Embryonic facial prominence (tissue), 1 donor: ENCODE measurements at regions not wholly inside any gene's neighbourhood (a gene's known extent, or its start where the extent isn't known, plus 50 kb on each side); places are given as distances from the start of the nearest gene placed in this dataset.
"Not testable (repeated sequence)": the region's sequence is repeated elsewhere in the genome, so short reads cannot be mapped to it uniquely, and the experiment has no call there.

Experiments used
- DNase-seq: peaks from one replicate; pipeline ENCODE4 v3.0.0-alpha.2; 2016; ENCODE audit errors: extremely low spot score

DNA sequence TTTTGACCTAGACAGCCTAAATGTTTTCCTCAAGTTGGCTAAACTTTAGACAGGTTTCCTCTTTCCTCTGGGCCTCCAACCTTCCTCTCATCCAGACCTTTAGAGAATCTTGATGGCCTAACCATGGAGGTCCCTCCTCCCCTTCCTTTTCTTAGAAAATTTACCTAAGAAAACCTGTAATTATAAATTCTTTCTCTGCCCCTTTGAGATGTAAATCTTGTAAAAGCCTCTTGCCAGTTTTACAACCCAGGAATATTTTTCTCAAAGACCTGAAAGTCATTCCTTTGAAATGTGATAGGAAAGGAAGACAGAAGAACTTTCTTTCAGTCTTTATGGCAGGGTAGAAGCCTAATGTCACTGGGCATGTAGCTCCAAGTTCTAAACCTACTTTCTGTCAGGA lies 1752.6 kb upstream of the C9orf72 start:
- no peak for DNase-seq

- no peak for DNase-seq
These were observed 1759.5 kb upstream of the C9orf72 start for GRCh38 chr9:29332789-29333188.

DNA sequence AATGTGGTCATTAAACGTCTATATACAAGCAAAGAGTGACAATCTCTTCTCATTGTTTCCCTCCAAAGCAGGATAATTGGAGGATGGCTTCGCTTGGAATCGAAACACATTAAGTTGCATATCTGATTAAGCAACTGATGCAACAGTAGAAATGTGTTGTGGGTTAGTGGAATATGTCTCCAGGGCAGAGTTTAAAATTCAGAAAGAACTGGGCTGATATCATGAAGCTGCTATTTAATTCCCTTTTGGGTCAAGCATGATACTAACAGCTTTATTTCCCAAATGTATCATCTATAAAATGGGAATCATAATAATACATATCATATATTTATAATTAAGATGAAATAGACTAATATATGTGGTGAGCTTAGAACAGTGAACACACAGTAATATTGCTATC lies 1763.0 kb upstream of the C9orf72 start:
- DNase-seq = no peak

DNA sequence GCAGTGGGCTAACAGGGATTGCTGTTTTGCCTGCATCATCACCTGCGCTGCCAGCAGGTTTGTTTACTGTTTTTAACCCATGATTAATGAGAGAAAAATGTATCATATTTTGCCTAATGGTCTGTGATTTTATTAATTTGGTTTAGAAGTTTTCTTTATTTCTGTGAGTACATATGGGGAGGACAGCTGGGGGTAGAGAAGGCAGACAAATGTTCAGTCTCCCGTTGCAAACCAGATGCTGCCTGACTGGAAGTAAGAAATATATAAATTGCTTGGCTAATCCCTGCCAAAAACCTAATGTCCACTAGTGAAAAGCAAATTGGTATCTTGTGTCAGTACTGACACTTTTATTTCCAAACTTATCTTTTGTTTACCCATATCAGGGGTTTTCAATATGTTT lies 1766.1 kb upstream of the C9orf72 start:
- DNase-seq = no peak

DNA sequence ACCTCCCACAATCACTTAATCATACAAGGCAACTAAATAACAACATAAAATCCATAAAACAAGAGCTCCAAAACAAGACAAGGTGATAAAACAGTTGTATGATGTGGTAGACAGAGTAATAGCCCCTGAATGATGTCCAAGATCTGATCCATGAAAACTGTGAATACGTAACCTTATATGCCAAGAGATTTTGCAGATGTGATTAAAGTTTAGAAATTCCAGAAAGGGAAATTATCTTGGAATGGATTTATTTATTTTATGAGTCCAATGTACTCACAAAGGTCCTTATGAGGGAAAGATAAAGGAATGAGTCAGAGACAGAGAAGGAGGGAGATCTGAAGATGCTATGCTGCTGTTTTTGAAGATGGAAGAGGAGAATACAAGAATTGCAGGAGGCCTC lies 1775.7 kb upstream of the C9orf72 start:
- DNase-seq = no peak

GRCh38 chr9:29389421-29389820 lies 1816.1 kb upstream of the C9orf72 start:
- no peak for DNase-seq

DNA sequence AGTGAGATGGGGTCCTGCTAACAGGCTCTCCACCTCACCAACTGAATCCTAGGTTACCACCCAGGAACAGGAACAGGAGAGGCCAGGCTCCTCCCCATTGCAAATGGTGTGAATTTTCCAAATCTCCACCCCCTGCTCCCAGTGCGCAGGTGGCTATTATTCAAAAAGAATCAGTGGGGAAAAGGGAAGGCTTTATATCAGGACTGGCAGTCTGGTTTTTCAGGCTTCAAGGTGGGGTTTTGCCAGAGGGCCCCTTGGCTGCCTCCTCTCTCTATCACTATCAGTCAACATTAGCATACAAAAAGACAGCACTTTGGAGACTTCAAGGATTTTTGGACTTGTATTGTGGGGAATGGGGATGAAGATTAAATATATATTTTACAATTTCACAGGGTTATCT lies 1817.6 kb upstream of the C9orf72 start:
- DNase-seq = no peak

DNA sequence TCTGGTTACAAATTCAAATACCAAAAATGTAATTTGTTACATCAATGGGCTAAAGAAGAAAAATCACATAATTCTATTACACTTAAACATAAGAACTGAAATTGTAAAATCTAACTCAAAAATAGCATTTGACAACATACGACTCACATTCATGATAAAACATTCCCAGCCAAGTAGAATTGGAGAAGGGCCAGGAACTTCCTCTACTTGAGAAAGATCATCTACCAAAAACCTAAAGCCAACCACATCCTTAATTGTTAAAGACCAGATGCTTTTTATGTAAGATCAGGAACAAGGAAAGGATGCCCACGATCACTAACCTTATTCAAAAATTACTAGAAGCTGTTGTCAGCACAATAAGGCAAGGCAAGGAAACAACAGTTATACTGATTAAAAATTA lies 1819.8 kb upstream of the C9orf72 start:
- no peak for DNase-seq

DNA sequence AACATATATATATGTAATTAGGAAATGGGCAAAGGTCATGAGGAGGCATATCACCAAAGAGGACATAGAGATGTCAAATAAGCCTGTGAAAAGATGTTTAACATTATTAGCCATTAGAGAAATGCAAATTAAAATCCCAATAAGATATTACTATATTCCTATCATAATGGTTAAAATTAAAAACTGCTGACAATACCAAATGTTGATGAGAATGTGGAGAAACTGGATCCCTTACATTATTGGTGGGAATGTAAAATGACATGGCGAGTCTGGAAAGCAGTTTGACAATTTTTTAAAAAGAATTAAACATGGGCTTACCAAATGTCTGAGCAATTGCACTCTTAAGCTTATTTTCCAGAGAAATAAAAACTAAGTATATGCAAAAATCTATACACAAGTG lies 1821.6 kb upstream of the C9orf72 start:
- no peak for DNase-seq

DNA sequence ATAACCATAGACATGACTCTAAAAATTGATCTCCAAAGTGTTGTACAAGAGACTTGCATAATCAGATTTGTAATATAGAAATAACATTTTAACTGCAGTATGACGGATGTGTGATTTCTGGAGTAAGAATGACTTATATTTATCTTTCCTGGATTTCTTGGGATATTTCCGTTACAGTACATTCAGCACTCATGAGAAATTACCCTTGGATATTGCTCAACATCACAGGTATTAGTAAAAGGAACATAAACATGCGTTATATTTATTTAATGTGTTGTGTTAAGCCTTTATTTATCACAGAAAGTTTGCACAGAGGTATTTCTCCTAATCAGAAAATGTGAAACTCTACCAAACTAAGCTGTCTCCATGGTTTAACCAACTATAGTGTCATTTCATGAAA lies 1823.9 kb upstream of the C9orf72 start:
- DNase-seq = no peak

GRCh38 chr9:29416204-29416603 lies 1842.9 kb upstream of the C9orf72 start:
- no peak for DNase-seq

DNA sequence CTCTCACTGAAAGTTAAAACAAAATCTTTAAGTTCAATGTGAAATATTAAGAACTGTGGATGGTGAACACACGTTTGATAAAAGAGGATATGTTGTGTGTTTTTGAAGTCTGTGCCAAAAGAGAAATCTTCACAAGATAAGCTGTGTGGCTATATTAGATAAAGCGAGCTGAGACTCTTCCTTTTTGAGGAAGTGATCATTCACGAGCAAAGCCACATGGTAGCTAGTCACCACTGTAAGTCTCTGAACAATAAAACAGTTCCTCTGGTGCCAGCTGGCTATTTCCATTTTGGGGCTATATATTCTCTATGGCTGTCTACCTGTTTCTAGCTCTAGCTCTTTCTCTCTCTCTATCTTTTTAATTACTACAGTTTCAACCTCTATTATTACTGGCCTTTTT lies 1849.2 kb upstream of the C9orf72 start:
- no peak for DNase-seq

DNA sequence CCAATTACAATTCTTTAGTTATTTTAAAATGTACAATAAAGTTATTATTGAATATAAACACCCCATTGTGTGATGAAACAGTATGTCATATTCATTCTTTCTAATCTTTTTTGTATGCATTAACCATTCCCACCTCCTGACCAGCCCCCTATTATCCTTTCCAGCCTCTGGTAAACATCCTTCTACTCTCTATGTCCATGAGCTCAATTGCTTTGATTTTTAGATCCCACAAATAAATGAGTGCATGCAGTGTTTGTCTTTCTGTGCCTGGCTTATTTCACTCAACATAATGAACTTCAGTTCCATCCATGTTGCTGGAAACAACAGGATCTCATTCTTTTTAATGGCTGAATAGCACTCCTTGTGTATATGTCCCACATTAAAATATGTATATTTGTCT lies 1858.9 kb upstream of the C9orf72 start:
- no peak for DNase-seq

GRCh38 chr9:29432656-29433055 lies 1859.4 kb upstream of the C9orf72 start:
- DNase-seq = not testable (repeated sequence)

- no peak for DNase-seq
These were observed 1862.1 kb upstream of the C9orf72 start for GRCh38 chr9:29435368-29435767.

DNA sequence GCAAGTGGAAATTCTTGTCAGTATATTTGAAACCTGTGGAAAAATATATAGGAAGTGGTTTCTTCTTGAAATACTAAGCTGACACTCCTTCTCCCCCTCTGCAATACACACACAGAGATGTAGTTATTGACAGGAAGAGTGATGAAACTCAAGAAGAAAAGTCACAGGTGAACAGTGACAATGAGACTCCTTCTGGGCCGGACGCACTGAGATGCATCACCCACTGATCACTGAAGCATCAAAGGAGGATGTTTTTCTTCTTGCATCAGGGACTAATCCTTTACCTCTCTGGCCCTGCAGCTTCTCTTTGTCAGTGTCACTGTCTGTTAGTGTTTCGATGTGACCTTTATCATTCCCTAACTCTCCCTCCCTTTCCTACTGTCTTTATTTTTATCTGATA lies 1864.2 kb upstream of the C9orf72 start:
- DNase-seq = no peak

GRCh38 chr9:29439961-29440360 lies 1866.7 kb upstream of the C9orf72 start:
- DNase-seq = no peak

DNA sequence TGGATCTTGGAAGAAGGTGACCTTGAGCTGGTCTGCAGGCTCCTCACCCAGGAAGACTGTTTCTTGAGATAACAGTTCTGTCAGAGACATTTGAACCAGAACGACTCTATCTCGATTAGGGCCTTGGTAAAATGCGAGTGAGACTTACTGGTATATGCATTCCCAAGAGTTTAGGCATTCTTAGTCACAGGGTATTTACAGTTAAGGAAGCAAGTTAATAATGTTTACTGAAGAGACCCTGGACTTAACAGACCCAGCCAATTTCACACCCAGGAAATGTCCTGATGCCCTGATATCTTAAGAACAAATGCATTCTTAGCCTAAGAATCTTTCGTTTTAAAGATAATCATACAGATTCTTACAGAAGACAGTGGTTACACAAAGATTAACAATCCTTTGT lies 1867.2 kb upstream of the C9orf72 start:
- DNase-seq = no peak

- no peak for DNase-seq
These were observed 1872.5 kb upstream of the C9orf72 start for GRCh38 chr9:29445751-29446150.

GRCh38 chr9:29449306-29449705 lies 1876.0 kb upstream of the C9orf72 start:
- DNase-seq = no peak

GRCh38 chr9:29450343-29450875 lies 1877.1 kb upstream of the C9orf72 start:
- DNase-seq = not testable (repeated sequence)

GRCh38 chr9:29456940-29457339 lies 1883.7 kb upstream of the C9orf72 start:
- no peak for DNase-seq

DNA sequence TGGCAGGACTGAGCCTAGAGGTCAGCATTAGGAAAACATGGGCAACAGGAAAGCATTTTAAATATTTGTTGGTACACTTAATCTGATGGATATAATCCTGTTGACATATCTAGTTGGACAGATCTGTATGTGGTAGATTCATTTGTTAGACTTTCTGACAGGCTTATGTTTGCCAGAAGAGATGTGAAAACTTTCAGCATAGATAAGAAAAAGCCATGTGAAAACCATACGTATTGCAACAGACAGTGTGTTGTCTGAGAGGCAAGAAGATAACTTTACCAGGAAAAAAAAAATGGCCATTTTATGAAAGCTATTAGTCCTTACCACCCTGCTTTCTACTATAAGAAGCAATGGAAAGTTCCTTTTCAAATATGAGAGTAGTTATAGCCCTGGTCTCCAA lies 1902.2 kb upstream of the C9orf72 start:
- no peak for DNase-seq

DNA sequence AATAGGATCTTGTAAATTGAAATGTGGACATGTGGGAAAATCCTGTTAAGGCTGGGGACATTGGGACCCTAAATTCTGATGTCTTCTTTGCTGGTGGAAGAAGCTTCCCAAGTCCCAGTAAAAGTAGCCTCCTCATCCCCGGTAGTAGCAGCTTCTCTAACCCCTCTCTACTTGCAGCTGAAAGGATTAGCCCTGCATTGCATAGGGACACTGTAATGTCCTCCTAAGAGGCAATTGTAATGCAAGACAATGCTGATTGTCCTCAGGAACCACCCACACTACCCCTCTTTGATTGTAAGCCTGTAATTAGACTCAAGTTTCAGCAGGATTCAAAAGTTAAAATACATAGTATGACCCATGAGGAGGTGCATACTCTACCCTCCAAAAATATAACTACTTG lies 1938.4 kb upstream of the C9orf72 start:
- no peak for DNase-seq

- no peak for DNase-seq
These were observed 1941.1 kb upstream of the C9orf72 start for GRCh38 chr9:29514336-29514735.
